GM21717 (cell line): ENCODE measurements at regions not wholly inside any gene's neighbourhood (a gene's known extent, or its start where the extent isn't known, plus 50 kb on each side); places are given as distances from the start of the nearest gene placed in this dataset.
A peak's percentile ranks its signal among the peaks of the same experiment; 100 is the strongest.
"Not testable (repeated sequence)": the region's sequence is repeated elsewhere in the genome, so short reads cannot be mapped to it uniquely, and the experiment has no call there.

ENCODE experiments used
- ATAC-seq: cut with Tn5 transposase; IDR thresholded peaks from one replicate; pipeline ENCODE4 v1.9.1; 2021; ENCODE audit warnings: mild to moderate bottlenecking, moderate library complexity; ENCODE audit not compliant: unreplicated experiment

DNA sequence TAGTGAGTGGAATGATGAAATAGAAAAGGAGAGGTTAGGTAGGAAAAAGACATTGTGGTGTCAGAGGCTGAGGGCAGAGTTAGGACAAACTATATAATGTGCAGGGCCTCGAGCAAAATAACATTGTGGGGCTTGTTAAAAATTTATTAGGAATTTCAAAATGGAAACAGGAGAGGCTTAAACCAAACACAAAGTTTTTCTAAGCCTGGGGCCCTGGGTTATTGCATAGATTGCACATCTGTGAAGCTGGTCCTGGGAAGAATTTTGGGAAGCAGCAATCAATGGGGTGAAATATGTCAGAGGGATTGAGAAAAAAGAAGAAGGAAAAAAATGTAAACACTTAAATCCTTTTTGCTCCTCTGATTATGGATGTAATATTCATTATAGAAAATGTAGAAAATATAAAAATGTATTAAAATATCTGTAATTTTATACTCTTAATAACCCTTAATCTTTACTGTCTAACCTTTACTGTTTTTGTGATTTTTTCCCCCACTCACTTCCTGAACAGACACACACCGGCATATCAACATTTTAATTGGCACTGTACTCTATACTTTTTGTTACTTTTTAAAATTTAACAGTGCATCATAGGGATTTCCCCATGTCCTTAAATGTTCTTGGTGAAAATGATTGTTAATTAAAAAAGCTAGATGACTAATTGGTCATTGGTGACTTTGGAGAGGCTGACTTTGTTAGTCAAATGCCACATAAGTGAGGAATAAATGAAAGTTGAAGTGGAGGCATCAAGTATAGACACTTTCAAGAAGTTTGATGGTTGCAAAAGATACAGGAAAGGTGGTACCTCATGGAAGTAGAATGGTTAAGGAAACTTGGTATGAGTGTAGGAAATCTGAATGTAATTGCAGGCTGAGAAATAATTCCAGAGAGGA, 183.4 kb downstream of the NFKBIZ start:
- ATAC-seq: no peak

DNA sequence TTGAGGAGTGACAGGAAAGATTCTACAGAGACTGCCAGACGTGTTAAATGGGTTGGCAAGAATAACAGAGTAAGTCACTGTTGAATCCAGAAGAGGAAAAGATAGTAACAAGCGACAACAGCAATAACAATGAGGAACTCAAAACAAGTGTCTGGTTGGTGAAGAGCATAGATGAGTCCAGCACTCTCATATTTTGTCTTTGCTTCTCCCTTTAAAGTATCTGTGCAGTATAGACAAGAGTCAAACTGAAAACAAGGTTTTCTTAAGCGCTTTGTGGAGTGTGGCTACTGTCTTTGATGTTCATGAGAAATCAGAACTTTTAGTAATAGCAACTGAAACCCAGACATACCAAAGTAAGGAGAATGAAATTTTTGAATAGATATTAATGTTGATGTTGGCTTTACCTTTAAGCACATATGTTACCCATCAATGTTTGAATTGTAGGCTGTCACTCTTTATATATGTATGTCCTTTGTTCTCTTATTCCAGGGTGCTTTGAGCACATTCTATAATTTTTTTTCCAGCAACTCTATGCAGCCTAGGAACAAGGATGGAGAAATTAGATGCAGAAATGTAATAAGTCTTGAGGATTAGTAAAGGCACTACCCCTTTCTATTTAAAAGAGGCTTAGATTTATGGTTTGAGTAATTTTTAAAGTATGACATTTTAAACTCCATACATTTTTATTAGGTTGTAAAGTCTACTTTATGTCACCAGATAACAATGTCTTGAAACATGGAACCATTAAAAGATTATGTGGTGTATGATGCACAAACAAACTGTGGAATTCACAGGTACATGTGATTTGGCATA, 185.5 kb downstream of the NFKBIZ start:
- ATAC-seq: no peak

DNA sequence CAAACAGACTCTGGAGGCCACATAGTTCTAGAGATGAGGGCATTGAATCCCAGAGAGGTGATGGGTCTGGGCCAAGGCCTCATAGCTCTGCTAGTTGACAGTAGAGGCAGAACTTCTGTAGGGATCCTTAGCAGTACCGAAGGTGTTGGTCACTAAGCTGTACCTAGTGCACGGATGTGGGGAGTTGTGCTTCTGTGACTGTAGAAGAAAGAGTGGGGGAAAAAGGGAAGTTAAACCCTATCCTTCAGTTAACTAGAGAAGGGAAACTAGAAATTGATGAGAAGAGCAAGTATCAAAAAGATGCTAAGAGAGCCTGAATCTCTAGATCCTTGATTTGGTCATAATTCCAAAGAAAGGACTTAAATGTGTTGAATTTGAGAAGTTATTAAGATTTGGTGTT, 186.7 kb downstream of the NFKBIZ start:
- ATAC-seq: peak; percentile 67

GRCh38 chr3:102036472-102036871, 187.2 kb downstream of the NFKBIZ start:
- ATAC-seq: no peak

GRCh38 chr3:102037209-102037608, 187.9 kb downstream of the NFKBIZ start:
- ATAC-seq: no peak

GRCh38 chr3:102037791-102038190, 188.5 kb downstream of the NFKBIZ start:
- no peak for ATAC-seq

GRCh38 chr3:102038477-102039142, 189.3 kb downstream of the NFKBIZ start:
- peak; percentile 78 for ATAC-seq

- ATAC-seq: not testable (repeated sequence)
Observed at GRCh38 chr3:102040144-102040543, 190.8 kb downstream of the NFKBIZ start.

- ATAC-seq: no peak
Observed at GRCh38 chr3:102053375-102053989, 204.2 kb downstream of the NFKBIZ start.

GRCh38 chr3:102054543-102055080, 205.3 kb downstream of the NFKBIZ start:
- ATAC-seq: no peak

DNA sequence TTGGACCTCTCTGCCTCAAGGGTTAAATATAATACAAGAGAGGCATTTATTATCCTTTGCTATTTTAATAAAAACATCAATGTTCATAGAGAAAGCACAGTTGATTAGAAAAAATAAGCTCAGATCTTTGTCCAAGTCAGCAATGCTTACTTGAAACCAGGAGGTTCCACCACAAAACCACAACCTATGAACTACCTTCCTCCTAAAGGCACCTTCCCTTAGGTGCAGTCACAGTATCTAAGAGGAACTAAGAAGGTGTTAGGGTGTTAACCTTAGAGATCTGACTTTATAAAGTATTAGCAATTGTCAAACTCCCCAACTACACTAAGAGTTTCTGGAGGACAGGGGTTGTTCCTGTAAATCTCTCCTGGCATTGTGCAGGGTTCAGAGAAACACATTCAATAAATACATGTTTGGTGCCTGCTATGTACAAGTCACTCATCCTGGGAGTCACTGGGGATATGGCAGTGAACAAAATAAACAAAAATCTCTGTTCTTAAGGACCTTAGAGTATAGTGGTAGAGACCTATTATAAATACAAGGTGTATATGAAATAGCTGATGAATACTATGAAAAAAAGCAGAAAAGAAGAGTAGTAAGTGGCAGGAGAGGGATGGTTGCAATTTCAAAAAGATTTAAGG, 208.6 kb downstream of the NFKBIZ start:
- ATAC-seq: peak; percentile 84

DNA sequence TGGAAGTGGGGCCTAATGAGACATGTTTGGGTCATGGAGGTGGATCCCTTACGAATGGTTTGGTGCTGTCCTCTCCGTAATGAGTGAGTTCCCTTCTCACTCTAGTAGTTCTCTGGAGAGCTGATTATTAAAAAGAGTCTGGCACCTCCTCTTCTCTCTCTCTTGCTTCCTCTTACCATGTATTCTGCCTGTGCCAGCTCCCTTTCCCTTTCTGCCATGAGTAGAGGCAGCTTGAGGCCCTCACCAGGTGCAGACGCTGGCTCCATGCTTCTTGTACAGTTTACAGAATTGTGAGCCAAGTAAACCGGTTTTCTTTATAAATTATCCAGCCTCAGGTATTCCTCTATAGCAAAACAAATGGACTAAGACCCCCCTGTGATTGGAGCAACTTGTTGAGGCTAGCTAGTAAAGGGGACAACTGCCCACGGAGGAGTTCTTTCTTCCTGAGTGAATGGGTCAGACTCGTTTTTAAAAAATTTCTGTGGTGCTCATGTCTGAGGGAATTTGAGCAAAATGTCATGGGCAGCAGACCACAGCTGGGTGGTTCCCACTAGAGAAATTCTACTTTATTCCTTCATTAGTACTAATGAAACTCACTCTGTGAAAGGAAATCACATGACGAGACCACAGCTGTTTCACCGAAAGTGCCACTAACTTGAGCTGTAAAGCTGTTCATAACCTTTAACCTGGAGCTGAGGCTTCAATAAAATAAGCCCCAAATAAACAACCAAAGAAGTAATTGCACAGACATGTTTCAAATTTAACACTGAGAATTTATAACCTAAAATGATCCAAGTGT, 210.0 kb downstream of the NFKBIZ start:
- ATAC-seq: peak; percentile 76

DNA sequence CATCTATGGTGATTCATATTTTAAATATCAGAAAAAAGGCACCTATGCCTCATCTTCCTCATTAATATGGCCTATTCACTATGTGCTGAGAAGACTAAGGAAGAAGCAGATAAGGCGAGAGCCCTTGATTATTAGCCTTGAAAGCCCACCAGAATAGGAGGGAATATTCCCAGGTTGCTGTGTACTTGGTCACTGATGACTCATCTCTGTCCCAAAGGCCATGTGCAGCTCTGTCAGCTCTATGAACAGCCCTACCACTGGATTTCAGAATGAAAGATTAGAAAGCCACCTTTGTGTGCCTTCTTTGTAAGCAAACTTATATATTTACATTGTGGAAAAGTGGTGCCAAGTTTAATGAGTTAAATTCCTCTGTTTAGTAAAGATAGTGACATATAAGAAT, 211.5 kb downstream of the NFKBIZ start:
- no peak for ATAC-seq

- ATAC-seq: no peak
Observed at GRCh38 chr3:102063572-102063971, 214.3 kb downstream of the NFKBIZ start.

- ATAC-seq: no peak
Observed at GRCh38 chr3:102066470-102066869, 217.2 kb downstream of the NFKBIZ start.

GRCh38 chr3:102068327-102068726, 219.0 kb downstream of the NFKBIZ start:
- ATAC-seq: no peak

DNA sequence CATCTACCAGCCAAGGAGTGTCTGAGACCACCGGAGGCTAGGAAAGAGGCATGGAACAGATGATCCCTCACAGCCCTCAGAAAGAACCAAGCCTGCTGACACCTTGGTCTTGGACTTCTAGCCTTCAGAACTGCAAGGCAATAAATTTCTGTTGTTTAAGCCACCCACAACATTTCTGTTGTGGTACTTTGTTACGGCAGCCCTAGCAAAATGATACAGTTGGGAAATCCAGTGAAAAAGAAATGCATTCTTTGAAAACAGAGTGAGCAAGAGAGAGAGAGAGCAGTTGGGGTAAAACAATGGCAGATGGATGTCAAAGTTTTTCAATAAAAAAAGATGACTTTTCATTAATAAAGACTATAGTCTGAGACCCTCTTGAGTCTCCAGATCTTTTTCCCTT, 219.4 kb downstream of the NFKBIZ start:
- no peak for ATAC-seq

GRCh38 chr3:102069211-102069662, 219.9 kb downstream of the NFKBIZ start:
- no peak for ATAC-seq

DNA sequence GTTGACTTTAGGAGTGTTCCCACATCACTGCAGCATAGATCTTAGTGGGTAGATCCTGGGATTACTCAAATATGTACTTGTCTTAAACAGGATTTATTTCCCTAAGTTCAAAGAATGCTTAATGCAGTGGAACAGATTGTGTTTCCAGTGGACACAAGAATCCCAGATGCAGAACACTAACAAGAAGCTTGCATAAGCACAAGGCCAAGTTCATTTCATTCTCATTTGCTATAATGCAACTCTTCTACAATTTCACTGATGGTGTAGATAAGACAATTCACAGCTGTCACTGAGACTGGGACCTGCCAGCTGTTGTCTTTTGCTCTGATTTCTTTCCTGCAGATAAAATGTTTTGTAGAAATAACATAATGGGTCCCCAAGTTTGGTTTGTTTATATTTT, 225.6 kb downstream of the NFKBIZ start:
- no peak for ATAC-seq
